ENCODE measurements at regions not wholly inside any gene's neighbourhood (a gene's known extent, or its start where the extent isn't known, plus 50 kb on each side); places are given as distances from the start of the nearest gene placed in this dataset.

DNA sequence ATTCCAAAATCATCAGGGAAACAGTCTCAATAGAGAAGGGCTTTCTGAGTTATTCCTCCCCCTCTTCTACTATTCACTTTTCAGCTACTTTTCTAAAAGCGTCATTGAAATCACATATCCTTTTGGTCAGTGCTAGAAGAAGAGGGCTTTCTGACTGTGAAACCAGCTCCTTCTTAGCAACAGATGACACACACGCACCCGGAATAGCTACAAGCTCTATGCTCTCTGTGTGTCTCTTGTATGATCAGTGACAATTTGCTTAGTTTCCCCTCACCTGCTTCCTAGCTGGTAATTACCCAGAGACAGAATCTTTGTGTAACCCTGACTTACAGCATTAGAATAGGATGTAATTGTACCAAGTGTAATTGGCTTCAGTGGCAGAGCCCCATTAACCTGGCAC, 268.1 kb upstream of the SLITRK2 start:
- TF ChIP-seq HDAC1 (CRISPR knock-in tag; IDR thresholded peaks at IDR 0.05) (no peak), SIX4 (CRISPR knock-in tag; IDR thresholded peaks at IDR 0.05) (no peak), SIN3A (IDR thresholded peaks at IDR 0.05; ENCODE audit: borderline replicate concordance, low read depth, low read length) (no peak), GLI4 (CRISPR knock-in tag; IDR thresholded peaks at IDR 0.05; ENCODE audit: borderline replicate concordance) (no peak), DPF2 (CRISPR knock-in tag; IDR thresholded peaks at IDR 0.05; ENCODE audit: borderline replicate concordance, low read depth) (no peak), ZNF629 (CRISPR knock-in tag; conservative IDR thresholded peaks at IDR 0.05) (no peak), ZNF501 (CRISPR knock-in tag; IDR thresholded peaks at IDR 0.05) (no peak), YY1 (IDR thresholded peaks at IDR 0.05; ENCODE audit: insufficient read depth, insufficient replicate concordance, low read depth, low read length) (no peak)

Measured in HepG2 (cell line).